HG03064 (cell line): ENCODE measurements at regions not wholly inside any gene's neighbourhood (a gene's known extent, or its start where the extent isn't known, plus 50 kb on each side); places are given as distances from the start of the nearest gene placed in this dataset.
"Not testable (repeated sequence)": the region's sequence is repeated elsewhere in the genome, so short reads cannot be mapped to it uniquely, and the experiment has no call there.

ENCODE experiments used
- ATAC-seq: cut with Tn5 transposase; IDR thresholded peaks from one replicate; pipeline ENCODE4 v1.9.1; 2021; ENCODE audit warnings: low read depth; ENCODE audit not compliant: unreplicated experiment

DNA sequence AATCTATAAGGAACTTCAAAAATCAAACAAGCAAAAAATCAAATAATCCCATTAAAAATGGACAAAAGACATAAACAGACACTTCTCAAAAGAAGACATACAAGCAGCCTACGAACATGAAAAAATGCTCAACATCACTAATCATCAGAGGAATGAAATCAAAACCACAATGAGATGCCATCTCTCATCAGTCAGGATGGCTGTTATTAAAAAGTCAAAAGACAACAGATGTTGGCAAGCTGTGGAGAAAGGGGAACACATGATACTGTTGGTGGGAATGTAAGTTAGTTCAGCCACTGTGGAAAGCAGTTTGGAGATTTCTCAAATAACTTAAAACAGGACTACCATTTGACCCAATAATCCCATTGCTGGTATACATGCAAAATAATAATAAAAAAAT is 226.4 kb downstream of the S1PR1 start:
- no peak for ATAC-seq

DNA sequence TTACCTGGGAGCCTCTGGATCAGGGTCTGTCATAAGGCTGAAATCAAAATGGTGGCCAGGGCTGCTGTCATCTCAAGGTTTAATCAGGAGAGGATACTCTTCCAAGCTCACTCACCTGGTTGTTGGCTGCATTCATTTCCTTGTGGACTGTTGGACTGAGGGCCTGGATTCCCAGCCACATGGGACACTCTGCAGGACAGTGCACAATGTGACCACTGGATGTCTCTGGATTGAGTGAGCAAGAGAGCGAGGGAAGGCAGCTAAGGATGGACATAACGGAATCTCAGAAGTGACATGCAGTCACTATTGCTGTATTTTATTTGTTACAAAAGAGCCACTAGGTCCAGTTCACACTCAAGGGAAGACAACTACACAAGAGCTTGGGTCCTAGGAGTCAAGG is 229.1 kb downstream of the S1PR1 start:
- no peak for ATAC-seq

DNA sequence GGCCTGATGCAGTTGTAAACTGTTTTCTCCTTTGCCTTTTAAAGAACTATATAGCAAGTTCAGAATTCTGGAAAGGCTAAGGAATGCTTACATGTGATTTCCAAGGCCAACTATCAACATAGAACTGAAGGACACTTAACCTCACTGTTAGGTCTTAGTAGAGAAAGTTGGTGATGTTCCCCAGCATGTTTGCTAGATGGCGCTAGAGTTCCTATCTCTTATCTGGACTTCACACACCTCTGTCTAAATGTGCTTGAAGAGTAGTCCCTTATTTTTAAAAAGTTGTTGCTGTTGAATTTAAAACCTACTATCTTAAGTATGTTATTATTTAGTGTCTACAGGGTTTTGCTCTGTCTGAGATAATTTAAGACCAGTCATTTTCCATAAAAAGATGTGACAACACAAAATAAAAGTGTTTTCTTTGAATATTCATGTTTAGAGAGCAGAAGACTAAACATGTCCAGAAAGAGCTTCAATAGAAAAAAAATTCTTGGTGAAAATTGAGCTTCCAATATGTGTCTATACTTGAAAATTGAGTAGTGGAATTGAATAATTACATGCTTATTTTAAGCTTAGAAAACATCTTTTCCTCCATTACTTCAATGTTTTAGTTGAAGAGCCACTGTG is 237.3 kb downstream of the S1PR1 start:
- no peak for ATAC-seq

DNA sequence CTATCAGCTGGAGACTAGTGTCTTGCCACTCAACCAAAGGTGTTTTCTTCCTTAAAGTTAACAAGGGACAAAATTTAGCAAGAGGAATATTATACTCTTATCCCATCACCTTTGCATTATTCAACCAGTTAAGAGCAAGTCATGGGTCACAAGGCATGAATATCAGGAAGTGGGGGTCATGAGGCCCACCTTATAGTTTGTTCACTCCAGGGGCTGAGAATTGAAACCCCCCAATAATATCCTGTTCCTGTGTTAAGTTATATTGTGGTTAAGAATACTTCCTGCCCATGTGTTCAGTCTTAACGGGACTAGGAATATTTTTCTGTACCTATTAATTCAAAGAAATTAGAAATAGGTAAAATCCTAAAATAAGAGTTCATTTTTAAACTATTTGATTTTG is 239.7 kb downstream of the S1PR1 start:
- ATAC-seq = no peak

DNA sequence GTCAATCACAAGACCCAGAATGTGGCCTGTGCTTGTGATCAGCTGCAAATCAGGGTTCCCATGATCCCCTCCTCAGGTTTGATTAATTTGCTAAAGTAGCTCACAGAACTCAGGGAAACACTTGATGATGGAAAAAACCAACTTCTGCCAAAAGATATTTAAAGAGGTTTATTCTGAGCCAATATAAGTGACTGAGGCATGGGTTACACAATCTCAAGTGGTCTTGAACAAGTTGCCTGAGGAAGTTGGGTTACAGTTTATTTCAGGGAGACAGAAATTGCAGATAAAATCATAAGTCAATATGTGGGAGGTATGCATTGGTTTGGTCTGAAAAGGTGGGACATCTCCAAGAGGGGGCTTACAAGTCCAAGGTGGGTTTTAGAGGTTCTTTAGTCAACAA is 243.1 kb downstream of the S1PR1 start:
- ATAC-seq = no peak

DNA sequence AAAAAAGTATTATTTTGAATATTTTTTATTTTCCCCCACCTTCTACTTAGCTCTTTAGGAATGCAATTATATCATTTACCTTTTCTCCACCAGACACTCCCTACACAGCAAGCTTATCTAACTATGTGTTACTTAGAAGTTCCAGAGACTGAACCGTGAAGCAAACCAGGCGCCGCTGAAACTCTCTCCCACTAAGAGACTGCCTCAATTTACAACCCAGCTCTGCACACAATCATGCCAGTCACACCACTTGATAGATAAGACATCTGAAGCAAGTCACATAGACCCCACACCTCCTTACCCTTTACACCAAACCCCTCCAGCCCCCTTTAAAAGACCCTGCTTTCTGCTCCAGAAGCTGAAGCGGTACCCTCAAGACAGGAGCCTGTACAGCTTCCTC is 245.5 kb downstream of the S1PR1 start:
- no peak for ATAC-seq

DNA sequence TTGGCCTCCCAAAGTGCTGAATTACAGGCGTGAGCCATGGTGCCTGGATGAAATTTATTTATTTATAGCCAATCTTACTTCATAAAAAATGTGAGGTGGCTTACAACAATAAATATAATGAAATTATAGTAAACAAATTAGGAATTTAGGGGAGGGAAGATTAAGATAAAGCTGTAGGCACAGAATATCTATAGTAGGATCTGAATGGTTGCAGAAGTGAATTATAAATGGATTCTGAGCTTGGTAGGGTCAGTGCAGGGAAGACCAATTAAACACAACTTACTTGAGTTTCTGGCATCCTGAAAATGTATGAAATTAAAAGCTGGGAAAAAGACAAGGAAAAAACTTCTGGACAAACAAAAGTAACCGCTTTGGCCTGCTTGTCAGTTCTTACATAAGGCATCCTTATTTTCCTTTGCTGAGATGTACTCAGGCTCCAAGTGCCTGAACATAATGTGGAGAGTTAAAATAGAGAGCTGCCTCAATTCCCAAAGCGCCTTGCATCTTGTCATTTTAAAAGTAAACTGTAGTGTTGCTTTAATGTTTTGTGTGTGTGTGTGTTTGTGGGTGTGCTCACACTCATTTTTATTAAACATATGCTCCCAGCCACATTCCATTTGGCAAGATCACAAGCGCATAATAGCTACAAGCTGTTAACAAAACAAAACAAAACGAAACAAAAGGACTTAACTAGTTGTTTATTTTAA is 247.3 kb downstream of the S1PR1 start:
- no peak for ATAC-seq

DNA sequence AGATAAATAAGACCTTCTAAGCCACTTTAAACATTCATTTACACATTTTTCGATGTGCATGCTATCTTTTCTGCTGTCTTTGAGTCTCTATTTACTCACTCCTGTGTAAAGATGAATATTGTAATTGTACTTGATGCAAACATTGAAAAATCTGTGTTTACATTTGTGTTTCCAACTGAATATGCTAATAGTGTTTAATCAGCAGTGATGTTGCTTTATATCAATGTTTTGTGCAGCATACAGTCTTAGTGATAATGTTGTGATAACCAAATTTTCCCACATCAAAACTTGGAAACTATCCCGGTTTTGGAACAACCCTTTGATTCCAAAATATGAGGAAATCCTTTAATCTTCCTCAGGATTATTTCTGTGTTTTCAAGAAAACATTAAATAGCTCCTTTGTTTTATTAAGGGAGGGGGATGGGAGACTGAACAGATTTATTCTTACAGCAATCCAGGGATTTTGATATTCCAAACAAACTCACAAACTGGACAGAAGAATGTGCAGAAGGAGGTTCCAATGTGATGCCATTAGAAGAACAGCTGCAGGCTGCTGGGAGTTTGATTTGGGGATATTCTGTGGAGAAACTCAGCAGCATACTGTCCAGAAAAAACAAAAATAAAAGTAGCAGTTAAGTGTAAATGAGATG is 248.0 kb downstream of the S1PR1 start:
- ATAC-seq = no peak

DNA sequence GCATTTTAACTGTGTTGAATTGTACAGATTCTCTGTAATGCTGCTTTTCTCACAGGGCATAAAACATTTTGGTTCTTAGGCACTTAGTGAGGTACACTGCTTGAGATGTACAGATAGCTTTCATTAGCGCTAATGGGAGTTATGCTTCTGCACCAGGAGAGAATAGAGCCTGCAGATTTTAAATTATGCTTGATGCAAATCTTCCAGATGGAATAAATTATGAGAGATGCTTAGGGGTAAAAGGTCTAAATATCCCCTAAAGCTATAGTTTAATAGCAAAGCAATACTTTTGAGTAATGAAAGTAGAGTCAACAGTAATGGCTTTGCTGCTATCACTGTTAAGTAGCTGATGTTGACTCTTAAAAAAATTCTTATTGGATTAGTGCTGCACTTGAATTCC is 248.9 kb downstream of the S1PR1 start:
- no peak for ATAC-seq

DNA sequence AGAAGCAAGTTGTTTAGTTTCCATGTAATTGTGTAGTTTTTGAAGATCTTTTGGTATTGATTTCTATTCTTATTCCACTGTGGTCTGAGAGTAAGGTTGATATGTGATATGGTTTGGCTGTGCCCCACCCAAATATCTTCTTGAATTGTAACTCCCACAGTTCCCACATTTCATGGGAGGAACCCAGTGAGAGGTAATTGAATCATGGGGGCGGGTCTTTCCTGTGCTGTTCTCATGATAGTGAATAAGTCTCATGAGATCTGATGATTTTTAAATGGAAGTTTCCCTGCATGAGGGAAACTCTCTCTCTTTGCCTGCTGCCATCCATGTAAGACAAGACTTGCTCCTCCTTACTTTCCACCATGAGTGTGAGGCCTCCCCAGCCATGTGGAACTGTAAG is 255.3 kb downstream of the S1PR1 start:
- ATAC-seq = not testable (repeated sequence)

DNA sequence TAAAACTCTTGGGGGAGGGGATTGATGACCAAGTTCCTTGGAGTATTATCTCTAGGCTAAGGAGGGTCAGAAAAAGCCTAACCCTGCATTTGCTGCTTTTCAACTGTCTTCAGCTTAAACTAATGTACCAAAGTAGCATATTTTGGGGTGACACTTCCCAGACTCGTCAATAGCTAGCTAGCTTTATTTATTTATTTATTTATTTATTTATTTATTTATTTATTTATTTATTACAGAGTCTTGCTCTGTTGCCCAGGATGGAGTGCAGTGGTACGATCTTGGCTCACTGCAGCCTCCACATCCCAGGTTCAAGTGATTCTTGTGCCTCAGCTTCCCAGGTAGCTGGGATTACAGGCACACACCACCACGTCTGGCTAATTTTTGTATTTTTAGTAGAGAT is 257.1 kb downstream of the S1PR1 start:
- not testable (repeated sequence) for ATAC-seq

DNA sequence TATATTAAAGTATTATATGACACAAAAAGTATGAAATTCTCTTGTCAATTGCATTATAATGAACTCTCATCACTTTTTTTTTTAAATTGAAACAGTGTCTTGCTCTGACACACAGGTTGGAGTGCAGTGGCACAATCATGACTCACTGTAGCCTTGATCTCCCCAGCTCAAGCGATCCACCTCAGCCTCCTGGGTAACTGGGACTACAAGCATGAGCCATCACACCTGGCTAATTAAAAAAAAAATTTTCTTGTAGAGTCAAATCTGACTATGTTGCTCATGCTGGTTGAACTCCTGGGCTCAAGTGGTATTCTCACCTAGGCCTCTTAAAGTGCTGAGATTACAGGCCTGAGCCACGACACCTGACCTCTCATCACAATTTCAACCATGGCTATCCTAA is 259.3 kb downstream of the S1PR1 start:
- no peak for ATAC-seq

DNA sequence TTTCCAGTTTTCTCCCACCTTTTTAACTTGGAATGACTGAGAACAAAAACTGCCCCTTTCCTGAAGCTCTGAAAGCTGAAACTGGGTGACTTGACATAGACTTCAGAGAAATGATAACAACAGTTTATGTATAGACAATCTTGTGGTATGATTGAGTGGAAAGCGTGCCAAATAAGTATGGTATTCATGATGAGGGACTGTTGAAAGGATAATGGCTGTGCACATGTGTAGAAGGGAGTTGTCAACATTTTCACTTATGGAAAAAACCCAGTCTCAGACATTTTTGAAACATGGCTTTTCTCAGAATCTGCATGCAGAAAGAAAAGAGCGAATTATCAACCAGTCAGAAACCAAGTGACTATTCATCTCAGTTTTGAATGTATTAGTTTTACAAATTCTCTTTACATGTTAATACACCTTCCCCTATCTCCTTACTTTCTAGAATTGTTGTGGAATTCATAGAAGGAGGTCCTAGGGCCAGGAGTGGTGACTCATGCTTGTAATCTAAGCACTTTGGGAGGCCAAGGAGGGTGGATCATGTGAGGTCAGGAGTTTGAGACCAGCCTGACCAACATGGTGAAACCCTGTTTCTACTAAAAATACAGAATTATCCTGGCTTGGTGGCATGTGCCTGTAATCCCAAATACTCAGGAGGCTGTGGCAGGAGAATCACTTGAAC is 261.2 kb downstream of the S1PR1 start:
- ATAC-seq = no peak

DNA sequence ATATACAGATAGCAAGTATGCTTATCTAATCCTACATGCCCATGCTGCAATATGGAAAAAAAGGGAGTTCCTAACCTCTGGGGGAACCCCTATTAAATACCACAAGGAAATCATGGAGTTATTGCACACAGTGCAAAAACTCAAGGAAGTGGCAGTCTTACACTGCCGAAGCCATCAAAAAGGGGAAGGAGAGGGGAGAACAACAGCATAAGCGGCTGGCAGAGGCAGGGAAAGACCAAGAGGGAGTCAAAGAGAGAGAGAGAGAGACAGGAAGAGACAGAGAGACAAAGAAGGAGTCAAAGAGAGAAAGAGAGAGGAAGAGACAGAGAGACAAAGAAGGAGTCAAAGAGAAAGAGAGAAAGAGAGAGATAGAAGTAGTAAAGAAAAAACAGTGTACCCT is 267.3 kb downstream of the S1PR1 start:
- not testable (repeated sequence) for ATAC-seq

DNA sequence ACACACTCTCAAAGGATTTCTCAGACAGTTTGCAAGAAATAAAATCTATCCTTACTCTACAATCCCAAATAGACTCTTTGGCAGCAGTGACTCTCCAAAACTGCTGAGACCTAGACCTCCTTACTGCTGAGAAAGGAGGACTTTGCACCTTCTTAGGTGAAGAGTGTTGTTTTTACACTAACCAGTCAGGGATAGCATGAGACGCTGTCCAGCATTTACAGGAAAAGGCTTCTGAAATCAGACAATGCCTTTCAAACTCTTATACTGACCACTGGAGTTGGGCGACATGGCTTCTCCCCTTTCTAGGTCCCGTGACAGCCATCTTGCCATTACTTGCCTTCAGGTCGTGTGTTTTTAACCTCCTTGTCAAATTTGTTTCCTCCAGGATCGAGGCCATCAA is 268.4 kb downstream of the S1PR1 start:
- ATAC-seq = not testable (repeated sequence)

DNA sequence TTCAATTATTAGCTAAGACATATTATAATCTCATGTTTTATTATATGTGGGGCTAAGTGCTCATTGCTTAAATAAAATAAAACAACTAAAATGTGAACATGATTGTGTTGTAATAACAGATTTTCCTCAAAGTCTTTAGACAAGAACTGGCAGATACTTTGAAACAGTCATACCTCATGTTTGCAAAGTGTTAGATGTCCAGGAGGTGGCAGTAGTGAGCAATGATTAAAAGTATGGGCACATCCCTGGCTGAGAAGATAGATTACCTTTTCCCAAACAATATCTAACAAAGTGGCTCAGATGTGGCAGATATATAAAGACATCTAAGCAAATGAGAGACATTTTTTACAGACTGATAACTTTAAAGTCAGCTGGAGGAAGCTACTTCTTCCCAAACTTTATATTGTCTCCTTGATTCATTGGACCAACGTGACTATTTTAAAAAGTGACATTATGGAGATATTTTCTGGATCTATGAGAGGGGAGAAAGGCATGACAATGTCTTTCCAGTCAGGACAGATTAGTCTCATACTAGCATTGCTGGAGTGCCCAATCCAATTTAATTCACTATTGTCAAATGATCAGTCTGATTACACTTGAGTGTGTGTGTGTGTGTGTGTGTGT is 269.8 kb downstream of the S1PR1 start:
- ATAC-seq = no peak

DNA sequence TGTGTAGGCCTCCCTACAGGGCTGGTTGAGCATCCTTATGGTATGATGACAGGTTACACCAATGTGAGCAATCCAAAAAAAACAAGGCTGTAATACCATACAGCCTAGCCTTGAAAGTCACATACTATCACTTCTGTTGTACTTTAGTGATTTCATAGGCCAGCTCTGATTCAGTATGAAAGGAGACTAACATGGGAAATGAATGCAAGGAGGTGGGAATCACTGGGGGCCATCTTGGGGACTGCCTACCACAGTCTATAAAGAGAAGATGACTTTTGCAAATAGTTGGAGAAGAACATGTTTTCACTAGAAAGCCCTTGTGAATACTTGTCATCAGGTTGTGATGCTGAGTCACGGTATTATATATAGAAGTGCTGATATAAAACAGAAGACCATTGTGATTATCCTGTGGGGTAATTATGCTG is 270.7 kb downstream of the S1PR1 start:
- ATAC-seq = no peak

DNA sequence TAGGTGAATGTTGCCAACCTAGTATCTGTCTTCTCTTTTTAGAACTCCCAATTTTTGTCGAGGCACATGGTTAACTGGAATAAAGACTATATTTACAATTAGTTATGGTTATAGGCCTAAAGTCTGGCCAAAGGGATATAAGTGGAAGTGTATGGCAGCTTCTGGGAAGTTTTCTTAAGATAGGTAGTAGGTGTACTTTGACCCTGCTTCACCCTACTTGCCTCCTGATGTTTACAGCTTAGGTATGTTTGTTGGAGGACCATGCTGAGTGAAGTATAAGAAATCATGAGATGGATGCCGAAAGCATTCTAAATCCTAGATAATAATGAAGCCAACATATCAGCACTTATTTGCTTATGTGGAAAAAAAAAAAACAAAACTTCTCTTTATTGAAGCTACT is 272.1 kb downstream of the S1PR1 start:
- ATAC-seq = no peak

DNA sequence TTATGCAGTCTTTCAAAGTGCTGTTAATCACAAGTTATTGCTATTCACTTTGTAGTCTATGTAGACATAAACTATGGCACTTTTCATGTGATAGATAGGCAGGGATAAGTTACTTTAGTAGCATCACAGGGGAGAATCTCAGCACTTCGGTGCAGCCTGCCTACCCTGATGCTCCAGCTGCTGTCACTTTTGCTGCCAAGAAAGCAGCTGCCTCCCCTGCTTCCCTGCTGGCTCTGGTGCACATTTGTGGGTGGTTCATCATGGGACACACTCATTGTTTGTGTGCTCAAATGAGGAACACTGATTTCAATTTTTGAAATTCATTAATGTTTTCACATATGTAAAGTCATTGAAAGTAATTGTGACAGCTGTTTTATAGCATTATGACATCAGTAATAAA is 272.6 kb downstream of the S1PR1 start:
- ATAC-seq = no peak

DNA sequence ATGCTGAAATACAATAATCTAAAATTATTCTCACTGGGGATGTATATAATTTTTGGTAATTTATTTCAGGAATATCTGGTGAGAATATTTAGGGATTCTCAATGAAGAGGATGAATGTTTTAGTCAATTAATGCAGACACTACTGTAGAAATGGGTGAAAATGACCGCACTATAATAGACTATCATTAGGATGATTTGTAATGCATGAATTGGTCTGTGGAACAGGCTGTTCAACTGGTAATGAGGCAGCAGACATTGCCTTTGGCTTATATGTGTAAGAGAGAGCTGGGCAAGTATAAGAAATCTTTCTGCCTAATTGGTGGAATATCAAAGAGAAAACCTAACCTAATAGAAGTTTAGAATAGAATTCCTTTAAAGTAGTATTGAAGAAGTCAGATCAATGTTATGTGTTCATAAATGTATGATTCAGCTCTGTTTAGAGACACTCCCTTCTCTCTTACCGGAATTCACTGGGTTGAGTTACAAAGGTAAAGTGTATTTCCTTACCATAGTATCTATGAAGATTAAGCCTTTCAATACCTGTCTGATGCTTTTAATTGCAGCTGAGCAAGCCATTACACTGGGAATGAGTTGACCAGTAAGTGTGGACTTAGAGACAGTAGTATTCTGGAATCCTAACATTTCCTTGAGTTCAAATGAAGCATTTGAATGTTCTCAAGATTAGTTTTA is 274.5 kb downstream of the S1PR1 start:
- no peak for ATAC-seq
